ENCODE measurements at regions not wholly inside any gene's neighbourhood (a gene's known extent, or its start where the extent isn't known, plus 50 kb on each side); places are given as distances from the start of the nearest gene placed in this dataset.

GRCh38 chr18:5606951-5607350, 63.2 kb upstream of the EPB41L3 start:
- H3K4me3 Mint-ChIP-seq = no peak overlapping the region
- no peaks in the 10 kb centered on the region for H3K9me3 Mint-ChIP-seq
- peaks cover 5% of the 10 kb centered on the region for H3K4me1 Mint-ChIP-seq (ENCODE audit: unreplicated experiment)
- H3K27ac Mint-ChIP-seq = no peak overlapping the region
- no peak for TF ChIP-seq CTCF (conservative IDR thresholded peaks at IDR 0.05)
- no peaks in the 10 kb centered on the region for H3K27me3 Mint-ChIP-seq
- DNase-seq (ENCODE audit: extremely low spot score, unreplicated experiment) = no peak
- H3K36me3 Mint-ChIP-seq = peaks cover 8% of the 10 kb centered on the region

DNA sequence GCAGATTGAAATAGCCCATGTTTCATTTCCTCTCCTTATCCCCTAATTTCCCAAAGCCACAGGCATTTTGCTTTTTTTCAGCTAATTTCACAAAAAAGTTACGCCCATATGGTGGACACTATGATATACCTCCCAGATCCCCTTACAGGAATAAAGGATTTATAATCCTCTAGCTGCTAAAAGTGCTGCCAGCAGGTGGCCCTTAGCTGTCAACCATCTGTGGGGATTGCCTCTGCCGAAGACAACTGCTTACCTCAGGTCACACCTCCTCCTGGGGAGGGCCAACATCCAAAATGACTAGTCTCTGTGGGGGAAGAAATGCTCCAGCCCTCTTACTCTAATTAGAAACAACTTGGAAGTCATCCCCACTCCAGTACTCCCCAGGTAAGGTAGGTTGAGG, 61.0 kb upstream of the EPB41L3 start:
- Mint-ChIP-seq H3K27ac (no peak overlapping the region), H3K36me3 (peaks cover 4% of the 10 kb centered on the region), H3K27me3 (no peaks in the 10 kb centered on the region), H3K4me1 (ENCODE audit: unreplicated experiment) (peaks cover 18% of the 10 kb centered on the region), H3K9me3 (no peaks in the 10 kb centered on the region), H3K4me3 (no peak overlapping the region)
- DNase-seq (ENCODE audit: extremely low spot score, unreplicated experiment) = no peak
- TF ChIP-seq CTCF (conservative IDR thresholded peaks at IDR 0.05) = peak; percentile 16

DNA sequence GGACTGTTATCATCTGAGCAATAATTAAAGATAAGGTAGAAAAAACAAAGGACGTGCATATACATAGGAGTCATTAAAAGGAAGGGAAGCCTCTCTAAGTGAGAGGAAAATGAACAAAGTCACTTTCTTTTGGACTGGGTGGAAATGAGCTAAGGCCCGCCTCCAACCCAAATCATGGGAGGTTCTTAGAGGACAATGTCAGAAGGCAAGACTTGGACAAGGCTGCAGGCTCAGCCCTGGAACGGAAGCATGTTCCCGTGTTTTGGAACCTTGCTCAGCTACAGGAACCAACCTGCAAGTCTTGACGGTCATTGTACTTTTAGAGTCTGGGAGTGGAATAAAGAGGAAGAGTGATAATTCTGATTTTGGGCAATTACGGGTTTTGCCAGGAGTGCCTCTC, 59.4 kb upstream of the EPB41L3 start:
- Mint-ChIP-seq H3K9me3 (no peaks in the 10 kb centered on the region), H3K27ac (no peak overlapping the region), H3K4me3 (no peak overlapping the region), H3K27me3 (no peaks in the 10 kb centered on the region), H3K4me1 (ENCODE audit: unreplicated experiment) (peaks cover 18% of the 10 kb centered on the region), H3K36me3 (peaks cover 4% of the 10 kb centered on the region)
- DNase-seq (ENCODE audit: extremely low spot score, unreplicated experiment) = no peak
- TF ChIP-seq CTCF (conservative IDR thresholded peaks at IDR 0.05) = no peak

- no peaks in the 10 kb centered on the region for H3K27me3 Mint-ChIP-seq
- peaks cover 18% of the 10 kb centered on the region for H3K4me1 Mint-ChIP-seq (ENCODE audit: unreplicated experiment)
- no peak for DNase-seq (ENCODE audit: extremely low spot score, unreplicated experiment)
- no peaks in the 10 kb centered on the region for H3K9me3 Mint-ChIP-seq
- no peak for TF ChIP-seq CTCF (conservative IDR thresholded peaks at IDR 0.05)
- H3K36me3 Mint-ChIP-seq = peaks cover 8% of the 10 kb centered on the region
- no peak overlapping the region for H3K4me3 Mint-ChIP-seq
- H3K27ac Mint-ChIP-seq = peak overlapping the region; percentile 32
Observed at GRCh38 chr18:5601188-5601624, 57.4 kb upstream of the EPB41L3 start.

DNA sequence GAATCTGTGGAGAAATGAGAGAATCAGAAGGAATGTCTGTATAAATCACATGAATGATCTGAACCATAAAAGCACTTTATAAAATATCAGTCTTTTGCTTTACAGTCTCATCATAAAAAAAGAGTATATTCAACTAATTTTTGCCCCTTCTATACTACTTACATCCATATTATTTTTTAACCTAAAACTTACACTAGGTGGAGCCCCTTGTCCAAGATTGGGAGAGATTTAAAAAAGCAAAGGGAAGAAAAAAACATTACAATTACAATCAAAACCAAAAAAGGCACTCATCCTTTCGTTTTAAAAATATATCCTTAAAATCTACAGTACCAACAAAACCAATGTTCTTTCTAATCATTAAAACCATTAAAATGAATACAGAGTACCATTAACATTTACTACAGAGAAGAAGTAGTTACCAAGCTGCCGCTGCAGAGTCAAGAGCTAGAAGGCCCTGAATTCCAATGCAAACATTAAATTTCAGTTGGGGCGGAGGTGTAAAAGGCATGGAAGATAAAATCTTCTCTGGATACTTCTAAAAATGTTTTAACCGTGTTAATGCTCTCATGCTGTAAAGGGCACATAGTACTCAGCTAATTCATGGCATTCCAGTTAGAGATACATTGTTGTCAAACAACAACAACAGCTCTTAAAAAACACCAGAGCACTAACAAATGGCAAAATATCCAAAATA, 56.7 kb upstream of the EPB41L3 start:
- Mint-ChIP-seq H3K27ac (peak overlapping the region; percentile 32), H3K4me3 (no peak overlapping the region), H3K36me3 (peaks cover 4% of the 10 kb centered on the region), H3K27me3 (no peaks in the 10 kb centered on the region), H3K4me1 (ENCODE audit: unreplicated experiment) (peaks cover 18% of the 10 kb centered on the region), H3K9me3 (no peaks in the 10 kb centered on the region)
- TF ChIP-seq CTCF (conservative IDR thresholded peaks at IDR 0.05) = peak; percentile 77
- no peak for DNase-seq (ENCODE audit: extremely low spot score, unreplicated experiment)
